ENCODE measurements at regions not wholly inside any gene's neighbourhood (a gene's known extent, or its start where the extent isn't known, plus 50 kb on each side); places are given as distances from the start of the nearest gene placed in this dataset.

DNA sequence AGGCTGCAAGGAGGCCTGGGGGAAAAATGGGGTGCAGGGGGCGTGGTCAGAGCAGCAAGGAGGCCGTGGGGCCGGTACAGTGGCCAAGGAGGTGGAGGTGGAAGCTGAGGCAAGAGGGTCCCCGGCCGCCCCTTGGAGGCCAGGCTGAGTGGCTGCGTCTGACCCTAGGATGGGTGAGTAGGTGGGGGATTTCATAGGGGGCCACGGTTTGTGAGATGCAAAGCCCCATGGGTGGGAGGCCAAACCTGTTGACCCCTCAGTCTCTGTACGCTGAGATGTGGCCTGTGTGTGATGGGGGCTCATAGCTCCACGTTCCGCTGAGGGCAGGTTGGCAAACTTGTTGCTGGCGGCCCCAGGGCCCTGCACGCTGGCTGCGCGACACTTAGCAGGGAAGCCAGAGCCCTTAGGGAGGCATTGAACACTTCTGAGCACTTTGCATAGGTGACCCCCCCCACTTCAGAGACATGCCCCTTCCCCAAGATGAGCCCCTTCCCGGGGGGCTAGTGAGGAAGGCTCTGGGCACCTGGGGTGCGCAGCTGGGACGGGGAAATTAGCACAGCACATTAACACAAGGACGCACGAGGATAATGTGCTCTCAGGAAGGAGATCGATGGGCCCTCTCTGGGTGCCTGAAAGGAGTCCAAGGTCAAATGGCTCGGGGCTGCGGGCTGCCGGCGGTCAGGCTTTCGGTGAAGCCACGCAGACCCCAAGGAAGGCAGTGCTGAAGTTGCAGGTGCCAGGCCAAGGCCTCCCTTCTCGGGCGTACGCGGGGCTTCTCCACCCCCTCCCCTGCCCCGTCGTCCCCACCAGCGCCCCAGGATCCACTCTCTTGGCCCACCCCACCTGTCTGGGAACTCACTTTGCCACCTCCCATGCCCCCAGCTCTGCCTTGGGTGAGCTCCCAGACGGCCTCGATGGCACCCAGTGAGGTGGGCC, 107.4 kb downstream of the HMX1 start:
- TF ChIP-seq, protein P1, sequence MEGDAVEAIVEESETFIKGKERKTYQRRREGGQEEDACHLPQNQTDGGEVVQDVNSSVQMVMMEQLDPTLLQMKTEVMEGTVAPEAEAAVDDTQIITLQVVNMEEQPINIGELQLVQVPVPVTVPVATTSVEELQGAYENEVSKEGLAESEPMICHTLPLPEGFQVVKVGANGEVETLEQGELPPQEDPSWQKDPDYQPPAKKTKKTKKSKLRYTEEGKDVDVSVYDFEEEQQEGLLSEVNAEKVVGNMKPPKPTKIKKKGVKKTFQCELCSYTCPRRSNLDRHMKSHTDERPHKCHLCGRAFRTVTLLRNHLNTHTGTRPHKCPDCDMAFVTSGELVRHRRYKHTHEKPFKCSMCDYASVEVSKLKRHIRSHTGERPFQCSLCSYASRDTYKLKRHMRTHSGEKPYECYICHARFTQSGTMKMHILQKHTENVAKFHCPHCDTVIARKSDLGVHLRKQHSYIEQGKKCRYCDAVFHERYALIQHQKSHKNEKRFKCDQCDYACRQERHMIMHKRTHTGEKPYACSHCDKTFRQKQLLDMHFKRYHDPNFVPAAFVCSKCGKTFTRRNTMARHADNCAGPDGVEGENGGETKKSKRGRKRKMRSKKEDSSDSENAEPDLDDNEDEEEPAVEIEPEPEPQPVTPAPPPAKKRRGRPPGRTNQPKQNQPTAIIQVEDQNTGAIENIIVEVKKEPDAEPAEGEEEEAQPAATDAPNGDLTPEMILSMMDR (IDR thresholded peaks at IDR 0.05), result no peak
- no peak for TF ChIP-seq POLR2A (IDR thresholded peaks at IDR 0.05)
